K562 (cell line): ENCODE measurements at regions not wholly inside any gene's neighbourhood (a gene's known extent, or its start where the extent isn't known, plus 50 kb on each side); places are given as distances from the start of the nearest gene placed in this dataset.
A peak's percentile ranks its signal among the peaks of the same experiment; 100 is the strongest.

Source experiments
- ATAC-seq: fragments of 200-7000 bp; cut with Tn5 transposase; 3 replicates; pipeline ENCODE4 v1.9.1; 2020; ENCODE audit warnings: moderate library complexity
- BruUV-seq: library from RNA; stranded (reverse); fragments of 400-500 nt; replicated peaks from 2 replicates; lab custom pipeline; 2021; lab: Mats Ljungman, UMichigan
- CTCF ChIA-PET: fragments of 300-600 bp; formaldehyde crosslinking; extraction: SDS; loops from one replicate; lab custom pipeline; 2021; ENCODE audit warnings: low intra/inter-chr PET ratio; lab: Yijun Ruan, JAX
- POLR2A ChIA-PET: fragments of 300-600, 350-650 bp; sonication (Branson Sonifier 250); formaldehyde crosslinking; extraction: SDS; loops from one replicate; lab custom pipeline; 2021; ENCODE audit warnings: antibody characterized with exemption, inconsistent platforms; lab: Yijun Ruan, JAX
- DNase-seq, 4 experiments: peaks; one replicate each; pipeline versions ENCODE4 v3.0.0 to v3.0.0-alpha.2; 2011 to 2018; ENCODE audit warnings: low spot score in 3 of 4, mixed read lengths in 3 of 4; ENCODE audit errors: extremely low read depth in 1 of 4
- FAIRE-seq: peaks from 2 replicates; lab custom pipeline; 2011; peaks lifted over from hg19 to GRCh38; lab: Jason Lieb, UNC
- H2AFZ ChIP-seq: 2 replicates; pipeline ENCODE4 v1.6.0; 2011; ENCODE audit warnings: low read depth, low read length, control low read depth, inconsistent platforms
- H3K27ac ChIP-seq: fragments of 200-600 bp; 3 replicates; pipeline ENCODE4 v1.8.0; 2011; ENCODE audit warnings: low read depth, mild to moderate bottlenecking, control low read depth, inconsistent platforms, low read length, moderate library complexity, mixed read lengths; ENCODE audit errors: extremely low read depth
- H3K27me3 ChIP-seq, 2 experiments: fragments of 300-600 bp in 1 of 2; 2 replicates in 1 of 2; 3 replicates in 1 of 2; pipeline versions ENCODE4 v1.6.0 to v1.8.0; 2011; ENCODE audit warnings: inconsistent platforms in 2 of 2, low read length in 2 of 2, mild to moderate bottlenecking in 1 of 2, mixed read lengths in 1 of 2, moderate library complexity in 1 of 2; ENCODE audit not compliant: control insufficient read depth in 2 of 2, insufficient read depth in 2 of 2
- H3K36me3 ChIP-seq: fragments of 300-600 bp; 3 replicates; pipeline ENCODE4 v1.8.0; 2011; ENCODE audit warnings: mild to moderate bottlenecking, low read length, inconsistent platforms; ENCODE audit not compliant: control insufficient read depth, insufficient read depth
- H3K4me1 ChIP-seq, 2 experiments: fragments of 200-600 bp in 1 of 2; replicated peaks in 1 of 2; 2 replicates in 1 of 2; 3 replicates in 1 of 2; pipeline versions ENCODE4 v1.5.1 to v1.8.0; 2011; ENCODE audit warnings: inconsistent platforms in 2 of 2, low read length in 2 of 2, mild to moderate bottlenecking in 1 of 2, mixed read lengths in 1 of 2, moderate library complexity in 1 of 2; ENCODE audit not compliant: control insufficient read depth in 2 of 2, insufficient read depth in 2 of 2
- H3K4me2 ChIP-seq: 2 replicates; pipeline ENCODE4 v1.6.1; 2011; ENCODE audit warnings: low read length, control low read depth, inconsistent platforms, mixed read lengths; ENCODE audit not compliant: insufficient read depth
- H3K4me3 ChIP-seq: fragments of 200-600 bp; sonication (generic), shearing (Covaris generic); 2 replicates; pipeline ENCODE4 v1.5.1; 2016; ENCODE audit warnings: control low read depth, inconsistent platforms
- H3K79me2 ChIP-seq: fragments of 200-600 bp; 3 replicates; pipeline ENCODE4 v1.8.0; 2011; ENCODE audit warnings: low read length, inconsistent platforms; ENCODE audit not compliant: control insufficient read depth, insufficient read depth
- H3K9ac ChIP-seq, 2 experiments: 2 replicates each; pipeline versions ENCODE4 v1.6.0 to v1.6.1; 2011; ENCODE audit warnings: low read depth in 2 of 2, low read length in 2 of 2, control low read depth in 1 of 2, inconsistent platforms in 1 of 2, mild to moderate bottlenecking in 1 of 2, mixed read lengths in 1 of 2; ENCODE audit not compliant: insufficient read depth in 1 of 2
- H3K9me1 ChIP-seq: one replicate; pipeline ENCODE4 v1.6.0; 2011; ENCODE audit warnings: inconsistent platforms, mild to moderate bottlenecking, low read length, moderate library complexity; ENCODE audit not compliant: control insufficient read depth, insufficient read depth
- H3K9me3 ChIP-seq: replicated peaks from 2 replicates; pipeline ENCODE4 v1.5.1; 2011; ENCODE audit warnings: low read depth, low read length, inconsistent platforms; ENCODE audit not compliant: control insufficient read depth, insufficient read depth
- H4K20me1 ChIP-seq: replicated peaks from 2 replicates; pipeline ENCODE4 v1.6.1; 2011; ENCODE audit warnings: low read length, inconsistent platforms, mixed read lengths; ENCODE audit not compliant: control insufficient read depth, insufficient read depth
- C11orf30 ChIP-seq: fragments of 450-650 bp; IDR thresholded peaks from 2 replicates; pipeline ENCODE4 v1.6.1; 2016; ENCODE audit warnings: low read depth, mild to moderate bottlenecking
- CBFA2T3 ChIP-seq: fragments of 450-650 bp; IDR thresholded peaks from 2 replicates; pipeline ENCODE4 v1.6.1; 2017
- LEF1 ChIP-seq: fragments of 450-650 bp; IDR thresholded peaks from 2 replicates; pipeline ENCODE4 v1.6.1; 2016; ENCODE audit warnings: mild to moderate bottlenecking
- PHB2 ChIP-seq: fragments of 450-650 bp; IDR thresholded peaks from 2 replicates; pipeline ENCODE4 v1.6.1; 2017; ENCODE audit warnings: low read depth
- RNF2 ChIP-seq: sonication (generic); IDR thresholded peaks from 2 replicates; pipeline ENCODE4 v1.6.1; 2016
- SMAD4 ChIP-seq: fragments of 250-450 bp; sonication (Bioruptor Pico); conservative IDR thresholded peaks from 2 replicates; pipeline ENCODE4 v1.8.0; 2021; ENCODE audit warnings: inconsistent platforms, mild to moderate bottlenecking, moderate library complexity
- SNRNP70 ChIP-seq: fragments of 200-400 bp; formaldehyde crosslinking; optimal IDR thresholded peaks from 2 replicates; pipeline ENCODE3; 2017; ENCODE audit warnings: low read depth, low read length
- ZBED1 ChIP-seq: IDR thresholded peaks from 2 replicates; pipeline ENCODE4 v1.6.1; 2014
- ZKSCAN8 ChIP-seq: fragments of 200-800 bp; sonication (Bioruptor generic); IDR thresholded peaks from 2 replicates; pipeline ENCODE4 v1.6.1; 2016; ENCODE audit warnings: missing genetic modification characterization, missing compliant biosample characterization
- WGBS: fragments of 100-300 bp; shearing (Covaris generic); methylation state at CpG from one replicate; pipeline ENCODE4 v1.1.6; 2016; ENCODE audit warnings: low coverage, mixed read lengths; ENCODE audit not compliant: insufficient coverage; ENCODE audit errors: missing lambda C conversion rate; 5-methylcytosine and 5-hydroxymethylcytosine counted together
- in situ Hi-C: fragments of 300-500 bp; cut with MboI; formaldehyde crosslinking; loops from 4 replicates; pipeline ENCODE4 v1.15.0; 2018; ENCODE audit warnings: inconsistent platforms, mixed read lengths
- intact Hi-C: fragments of 100-400 bp; cut with micrococcal nuclease; formaldehyde crosslinking; loops from 2 replicates; pipeline ENCODE4 v1.14.2; 2022
- TF ChIP-seq, protein P1 (sequence below): fragments of 450-650 bp; IDR thresholded peaks from 2 replicates; pipeline ENCODE4 v1.6.1; 2016; ENCODE audit warnings: mild to moderate bottlenecking

GRCh38 chr1:181905944-181906597 is 155.4 kb downstream of the ZNF648 start:
- 3% methylated on average over 2 of the region's 2 CpGs for WGBS
- no TSS peak for BruUV-seq
- H3K9me3 ChIP-seq, result no peaks in the 10 kb centered on the region
- no peaks in the 10 kb centered on the region for H3K36me3 ChIP-seq
- H3K79me2 ChIP-seq, result no peaks in the 10 kb centered on the region
- no peaks in the 10 kb centered on the region for H3K27me3 ChIP-seq
- ATAC-seq (peak; percentile 88), DNase-seq (peak; percentile 37 to 79 (median 57)), FAIRE-seq (peak; percentile 80)
- H4K20me1 ChIP-seq, result no peaks in the 10 kb centered on the region
- in situ Hi-C loops, result no loop called here
- peaks cover 3 to 30% of the 10 kb centered on the region in 2 experiments; a peak in 3 of 5 replicates for H3K4me1 ChIP-seq
- intact Hi-C loops, result no loop called here
- H2AFZ ChIP-seq, result no peak overlapping the region
- no peak overlapping the region for H3K9ac ChIP-seq
- H3K9me1 ChIP-seq, result no peaks in the 10 kb centered on the region
- H3K4me2 ChIP-seq, result peak overlapping the region; percentile 35; the same call in 1 of the 2 replicates
- CTCF ChIA-PET, result no interaction called here
- no peak overlapping the region for H3K4me3 ChIP-seq
- no peak overlapping the region for H3K27ac ChIP-seq
- POLR2A ChIA-PET, result interaction anchor here (1.0 kb wide), 1 partner anchor 44 kb away, joined by 4 read pairs; no protein-coding TSS in a partner anchor
- TF ChIP-seq ZBED1, result no peak
- TF ChIP-seq ZKSCAN8 (CRISPR knock-in tag), result peak; percentile 77
- TF ChIP-seq RNF2, result peak; percentile 67; the same call in 1 of the 2 replicates
- peak; percentile 92 for TF ChIP-seq LEF1
- TF ChIP-seq SNRNP70, result no peak
- peak; percentile 66; the same call in 1 of the 2 replicates for TF ChIP-seq PHB2
- TF ChIP-seq, protein P1, sequence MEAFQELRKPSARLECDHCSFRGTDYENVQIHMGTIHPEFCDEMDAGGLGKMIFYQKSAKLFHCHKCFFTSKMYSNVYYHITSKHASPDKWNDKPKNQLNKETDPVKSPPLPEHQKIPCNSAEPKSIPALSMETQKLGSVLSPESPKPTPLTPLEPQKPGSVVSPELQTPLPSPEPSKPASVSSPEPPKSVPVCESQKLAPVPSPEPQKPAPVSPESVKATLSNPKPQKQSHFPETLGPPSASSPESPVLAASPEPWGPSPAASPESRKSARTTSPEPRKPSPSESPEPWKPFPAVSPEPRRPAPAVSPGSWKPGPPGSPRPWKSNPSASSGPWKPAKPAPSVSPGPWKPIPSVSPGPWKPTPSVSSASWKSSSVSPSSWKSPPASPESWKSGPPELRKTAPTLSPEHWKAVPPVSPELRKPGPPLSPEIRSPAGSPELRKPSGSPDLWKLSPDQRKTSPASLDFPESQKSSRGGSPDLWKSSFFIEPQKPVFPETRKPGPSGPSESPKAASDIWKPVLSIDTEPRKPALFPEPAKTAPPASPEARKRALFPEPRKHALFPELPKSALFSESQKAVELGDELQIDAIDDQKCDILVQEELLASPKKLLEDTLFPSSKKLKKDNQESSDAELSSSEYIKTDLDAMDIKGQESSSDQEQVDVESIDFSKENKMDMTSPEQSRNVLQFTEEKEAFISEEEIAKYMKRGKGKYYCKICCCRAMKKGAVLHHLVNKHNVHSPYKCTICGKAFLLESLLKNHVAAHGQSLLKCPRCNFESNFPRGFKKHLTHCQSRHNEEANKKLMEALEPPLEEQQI, result peak; percentile 52; the same call in 1 of the 2 replicates
- 0 out of 2 replicates have a peak, but pooled peaks have one; percentile 35 for TF ChIP-seq SMAD4
- TF ChIP-seq CBFA2T3, result peak; percentile 95
- peak; percentile 92 for TF ChIP-seq C11orf30
